NCI-H1694 treated with DMSO at 0.1 percent for 48 hours (cell line): ENCODE measurements at regions not wholly inside any gene's neighbourhood (a gene's known extent, or its start where the extent isn't known, plus 50 kb on each side); places are given as distances from the start of the nearest gene placed in this dataset.

ENCODE experiments used
- DNase-seq: peaks from one replicate; lab custom pipeline; 2025; lab: John Stamatoyannopoulos, UW

DNA sequence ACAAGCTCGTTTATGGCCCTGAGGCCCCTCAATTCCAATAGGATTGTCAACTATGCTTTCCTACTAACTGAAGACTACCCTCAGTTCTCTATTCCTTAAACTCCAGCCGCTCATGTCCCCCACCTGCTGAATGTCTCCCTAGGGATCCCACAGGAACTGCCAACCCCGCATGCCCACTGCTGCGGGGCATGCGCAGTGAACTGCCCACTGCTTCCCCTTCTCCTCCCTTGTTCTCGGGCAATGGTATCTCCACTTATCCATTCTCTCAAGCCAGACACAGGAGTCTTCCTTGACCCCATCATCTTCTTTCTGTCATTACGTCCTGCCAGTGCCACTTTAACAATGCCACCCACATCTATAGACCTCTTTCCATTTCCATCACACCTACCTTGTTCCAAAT, 90.0 kb downstream of the FGF18 start:
- no peak for DNase-seq

DNA sequence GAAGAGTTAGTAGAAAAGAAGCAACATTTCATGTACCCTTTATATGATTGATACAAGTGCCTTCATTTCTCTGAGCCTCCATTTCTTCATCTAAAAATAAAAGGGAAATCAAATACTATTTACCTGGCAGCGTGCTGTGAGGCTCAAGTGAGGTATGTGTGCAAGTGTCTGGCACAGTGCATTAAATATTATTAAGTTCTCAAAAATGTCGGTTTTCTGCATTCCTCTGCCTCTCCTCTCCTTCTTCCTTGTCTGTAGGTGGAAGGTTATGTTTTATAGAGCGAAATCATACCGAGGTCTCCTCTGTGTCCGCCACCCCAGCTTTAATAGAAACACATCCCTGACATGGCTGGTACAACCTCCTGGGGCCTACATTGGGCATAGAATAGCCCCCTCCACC, 93.0 kb downstream of the FGF18 start:
- no peak for DNase-seq

DNA sequence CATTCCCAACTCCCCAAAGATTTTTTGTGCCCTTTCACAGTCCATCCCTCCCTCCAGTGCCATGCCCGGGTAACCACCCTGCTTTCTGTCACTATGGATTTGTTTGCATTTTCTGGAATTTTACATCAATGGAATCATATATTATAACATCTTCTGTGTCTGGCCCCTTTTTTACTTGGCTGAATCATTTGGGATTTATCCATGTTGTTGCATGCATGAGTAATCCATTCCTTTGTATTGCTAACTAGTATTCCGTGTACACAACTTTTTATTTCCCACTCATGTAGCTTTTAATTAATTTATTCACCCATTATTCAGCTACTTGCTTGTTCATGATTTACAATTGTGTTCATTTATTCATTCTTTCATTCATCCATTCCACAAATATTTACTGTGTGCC, 94.1 kb downstream of the FGF18 start:
- DNase-seq = no peak

DNA sequence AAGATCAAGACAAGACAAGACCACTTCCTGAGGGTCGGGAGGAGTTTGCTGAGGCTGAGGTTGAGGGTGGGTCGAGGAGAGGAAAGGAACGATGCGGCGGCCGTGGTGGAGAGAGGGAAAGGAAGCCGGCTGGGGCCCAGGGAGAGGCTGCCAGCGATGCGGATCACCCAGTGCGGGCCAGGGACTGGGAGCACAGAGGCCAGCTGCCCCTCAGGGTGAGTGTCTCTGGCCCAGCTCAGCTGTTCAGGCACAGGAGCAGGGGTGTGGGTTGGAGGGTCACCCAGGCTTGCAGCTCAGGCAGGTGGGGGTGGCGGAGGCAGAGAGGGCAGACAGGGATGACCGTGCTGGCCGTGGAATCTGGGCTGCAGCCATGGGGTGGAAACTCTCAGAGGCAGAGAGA, 99.5 kb downstream of the FGF18 start:
- DNase-seq = no peak

DNA sequence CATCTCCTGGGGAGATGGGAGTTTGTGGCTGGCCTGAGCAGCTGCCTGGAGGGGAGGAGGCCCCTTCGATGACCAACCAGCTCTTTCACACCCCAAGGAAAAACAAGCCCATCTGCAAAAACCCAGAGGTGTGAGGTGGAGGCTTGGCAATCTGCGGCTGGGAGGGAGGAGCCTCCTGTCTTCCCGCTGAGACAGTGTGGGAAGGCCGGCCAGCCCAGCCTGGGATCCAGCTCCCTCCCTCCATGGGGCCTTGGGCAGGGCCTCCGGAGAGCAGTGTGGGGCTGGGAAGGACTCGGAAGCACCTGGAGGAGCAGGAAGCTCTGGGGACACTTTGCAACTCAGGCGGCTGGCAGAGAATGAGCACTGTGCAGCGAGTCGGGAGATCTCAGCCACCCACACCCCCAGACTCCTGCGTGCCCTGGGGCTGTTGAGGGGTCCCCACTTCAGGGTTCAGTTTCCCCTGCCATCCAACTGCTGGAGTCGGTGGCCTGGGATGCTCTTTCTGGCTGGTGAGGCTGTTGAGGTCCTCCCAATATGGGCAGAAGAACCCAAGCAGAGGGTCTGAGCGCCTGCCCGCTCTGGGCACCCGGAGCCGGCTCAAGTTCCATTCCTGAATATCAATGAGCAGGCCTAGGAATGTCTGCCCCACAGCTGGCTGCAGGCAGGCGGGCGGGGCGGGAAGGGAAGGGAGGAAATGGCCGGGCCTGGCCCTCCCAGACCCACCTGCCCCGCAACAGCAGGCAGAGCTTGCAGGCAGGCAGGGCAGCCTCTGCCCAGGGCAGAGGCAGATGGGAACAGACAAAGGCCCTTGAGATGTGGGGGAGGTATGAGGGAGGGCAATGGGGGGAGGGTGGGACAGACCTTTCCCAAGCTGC, 101.1 kb downstream of the FGF18 start:
- no peak for DNase-seq

DNA sequence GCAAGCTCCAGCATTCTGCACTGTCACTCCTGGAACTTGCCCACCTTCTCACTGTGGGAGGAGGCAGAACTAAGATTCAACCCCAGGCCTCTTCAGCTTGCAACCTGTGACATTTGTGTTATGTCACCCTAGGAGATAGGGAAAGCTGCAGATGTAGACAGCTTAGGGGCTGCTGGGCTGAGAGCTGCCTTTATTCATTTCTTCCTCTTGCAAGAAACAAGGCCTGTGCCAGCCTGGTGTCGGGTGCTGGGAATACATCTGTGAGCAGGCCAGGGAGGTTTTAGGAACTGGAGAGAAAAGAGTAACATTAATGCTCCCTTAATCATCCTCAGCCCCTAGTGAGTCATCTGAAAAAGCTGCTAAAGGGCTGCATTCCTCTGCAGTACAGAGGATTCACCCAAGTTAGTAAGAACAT, 101.8 kb downstream of the FGF18 start:
- no peak for DNase-seq

DNA sequence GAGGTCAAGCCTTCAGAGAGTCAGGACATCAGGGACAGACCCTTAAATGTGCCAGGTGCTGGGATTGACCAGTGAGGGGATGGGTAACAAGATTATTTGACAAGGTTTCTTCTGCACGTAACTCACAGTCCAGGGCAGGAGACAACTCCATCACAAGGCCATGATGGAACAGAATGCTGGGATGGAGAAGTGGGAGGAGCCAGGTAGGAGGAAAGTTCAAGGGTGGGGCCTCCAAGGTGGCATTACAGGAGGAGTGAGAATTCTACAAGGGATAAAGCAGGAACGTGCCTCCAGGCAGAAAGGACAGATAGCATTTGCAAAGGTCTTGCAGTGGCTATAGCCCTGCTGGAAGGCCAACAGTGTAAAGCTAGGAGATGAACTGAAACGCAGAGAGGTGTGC, 102.2 kb downstream of the FGF18 start:
- no peak for DNase-seq

DNA sequence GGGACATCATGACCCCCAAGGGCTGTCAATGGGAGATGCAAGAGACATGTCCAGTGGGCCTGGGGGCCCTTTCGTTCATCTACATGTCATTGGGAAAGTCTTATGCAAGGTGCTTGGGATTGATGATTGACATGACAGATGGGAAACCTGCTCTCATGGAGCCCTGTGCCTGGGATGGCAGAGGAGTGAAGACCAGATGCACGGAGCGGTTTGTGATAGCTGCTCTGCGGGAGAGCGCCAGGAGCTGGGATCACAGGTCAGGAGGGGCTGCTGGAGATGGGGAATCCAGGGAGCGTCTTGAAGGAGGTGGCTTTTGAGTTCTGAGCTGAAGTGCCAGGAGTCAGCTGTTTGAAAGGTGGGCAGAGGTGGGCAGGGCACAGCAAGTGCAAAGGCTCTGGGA, 104.3 kb downstream of the FGF18 start:
- DNase-seq = peak; percentile 45

DNA sequence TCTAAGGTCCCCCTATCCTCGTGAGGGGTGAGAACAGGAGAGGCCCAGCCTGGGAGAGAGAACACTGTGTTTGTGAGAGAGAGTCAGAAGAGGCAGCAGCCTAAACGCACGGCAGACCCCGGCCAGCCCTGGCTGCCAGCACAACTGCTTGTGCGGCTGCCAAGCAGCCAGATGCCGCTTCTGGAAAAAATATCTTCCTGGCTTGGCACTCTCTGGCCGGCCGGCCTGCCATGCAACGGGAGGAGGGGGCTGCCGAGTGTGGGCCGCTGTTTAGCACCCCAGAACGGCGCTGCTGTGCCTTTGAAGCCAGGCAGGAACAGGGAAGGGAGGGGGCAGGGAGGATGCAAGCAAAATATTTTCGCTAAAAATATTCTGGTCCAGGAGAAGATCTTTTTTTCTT, 105.0 kb downstream of the FGF18 start:
- DNase-seq = peak; percentile 43

DNA sequence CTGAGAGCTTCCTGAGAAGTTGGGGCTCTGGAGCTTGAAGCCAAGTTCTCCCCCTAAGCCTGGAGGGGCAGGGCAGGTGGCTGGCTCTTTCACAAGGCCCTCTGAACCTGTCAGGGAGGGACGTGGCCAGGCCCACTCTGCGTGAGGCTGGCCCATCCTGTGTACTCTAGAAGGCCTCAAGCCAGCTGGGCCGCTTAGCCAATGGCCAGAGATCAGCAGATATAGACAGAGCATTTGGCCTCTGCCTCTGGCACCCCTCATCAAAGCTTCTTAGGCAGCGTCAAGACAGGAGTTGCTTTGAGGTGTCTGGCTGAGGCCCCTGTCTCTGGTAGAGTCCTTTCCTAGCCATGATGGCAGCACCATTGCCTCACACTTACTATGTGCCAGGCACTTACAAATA, 105.6 kb downstream of the FGF18 start:
- no peak for DNase-seq

DNA sequence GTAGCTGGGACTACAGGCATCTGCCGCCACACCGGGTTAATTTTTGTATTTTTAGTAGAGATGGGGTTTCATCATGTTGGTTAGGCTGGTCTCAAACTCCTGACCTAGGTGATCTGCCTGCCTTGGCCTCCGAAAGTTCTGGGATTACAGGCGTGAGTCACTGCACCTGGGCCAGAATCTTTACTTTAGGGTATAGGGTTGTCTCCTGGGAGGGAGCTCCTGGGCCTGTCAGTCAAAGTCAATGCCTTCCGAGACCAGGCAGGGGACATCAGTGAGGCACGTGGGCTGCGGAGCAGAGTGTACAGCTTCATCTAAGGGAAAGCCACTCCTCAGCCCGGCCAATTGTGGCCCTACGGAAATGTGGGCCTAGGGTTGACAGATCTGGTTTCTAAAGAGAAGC, 108.6 kb downstream of the FGF18 start:
- DNase-seq = no peak

DNA sequence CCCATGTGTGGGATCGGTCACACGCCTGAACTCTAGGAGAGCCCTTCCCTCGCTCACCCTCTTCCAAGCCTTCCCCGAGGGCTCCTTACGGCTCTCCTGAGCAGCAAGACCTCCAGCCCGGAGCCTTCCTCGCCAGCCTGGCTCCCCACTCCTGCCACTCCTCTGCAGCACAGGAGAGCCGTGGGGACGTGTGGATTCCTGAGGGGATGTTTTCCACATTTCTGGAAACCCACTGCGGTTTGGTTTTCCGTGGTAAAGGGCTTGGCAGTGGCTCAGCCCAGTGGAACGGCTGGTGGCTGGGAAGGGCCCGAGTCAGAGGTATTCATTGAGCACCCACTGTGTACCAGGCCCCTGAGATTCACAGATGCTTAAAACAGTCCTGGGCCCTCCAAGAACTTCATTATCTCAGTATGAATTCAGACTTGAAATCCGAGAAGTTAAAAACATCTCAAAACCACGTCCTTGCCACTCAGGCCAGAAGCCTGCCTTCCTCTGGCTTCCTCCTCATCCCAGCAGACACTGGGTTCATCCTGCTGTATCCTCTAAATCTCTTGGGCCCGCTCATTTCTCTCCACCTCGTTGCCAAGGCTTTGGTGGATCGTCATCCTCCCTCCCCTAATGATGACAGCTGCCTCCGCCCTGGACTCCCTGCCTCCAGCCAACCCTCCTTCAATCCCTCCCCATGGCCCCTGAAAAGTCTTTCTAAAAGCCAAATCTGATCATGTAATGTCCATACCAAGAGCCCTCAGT, 109.6 kb downstream of the FGF18 start:
- no peak for DNase-seq

DNA sequence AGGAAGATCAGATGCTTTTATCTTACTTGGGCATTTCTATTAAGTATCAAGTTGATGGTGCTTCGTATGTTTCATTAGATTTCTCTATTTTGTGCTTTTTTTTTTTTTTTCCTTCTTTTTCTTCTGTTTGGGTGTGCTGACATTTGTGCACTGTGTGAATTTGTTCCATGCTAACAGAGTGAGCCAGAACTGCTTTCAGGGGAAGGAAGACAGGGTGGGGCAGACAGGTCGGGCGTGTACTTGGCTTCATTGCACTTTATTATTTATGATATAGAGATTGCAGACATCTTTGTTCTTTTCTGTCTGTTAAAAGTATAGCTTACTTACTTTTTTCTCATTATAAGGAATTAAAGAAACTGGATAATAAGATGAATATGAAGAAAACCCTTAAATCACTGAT, 112.2 kb downstream of the FGF18 start:
- DNase-seq = no peak

DNA sequence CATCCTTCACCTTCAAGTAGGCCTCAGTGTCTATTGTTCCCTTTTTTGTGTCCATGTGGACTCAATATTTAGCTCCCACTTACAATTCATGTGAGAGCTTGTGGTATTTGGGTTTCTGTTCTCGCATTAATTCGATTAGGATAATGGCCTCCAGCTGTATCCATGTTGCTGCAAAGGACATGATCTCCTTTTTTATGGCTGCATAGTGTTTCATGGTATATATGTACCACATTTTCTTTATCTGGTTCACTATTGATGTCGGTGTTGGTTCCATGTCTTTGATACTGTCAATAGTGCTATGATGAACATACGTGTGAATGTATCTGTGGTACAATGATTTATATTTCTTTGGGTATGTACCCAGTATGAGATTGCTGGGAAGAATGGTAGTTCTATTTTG, 113.7 kb downstream of the FGF18 start:
- no peak for DNase-seq

DNA sequence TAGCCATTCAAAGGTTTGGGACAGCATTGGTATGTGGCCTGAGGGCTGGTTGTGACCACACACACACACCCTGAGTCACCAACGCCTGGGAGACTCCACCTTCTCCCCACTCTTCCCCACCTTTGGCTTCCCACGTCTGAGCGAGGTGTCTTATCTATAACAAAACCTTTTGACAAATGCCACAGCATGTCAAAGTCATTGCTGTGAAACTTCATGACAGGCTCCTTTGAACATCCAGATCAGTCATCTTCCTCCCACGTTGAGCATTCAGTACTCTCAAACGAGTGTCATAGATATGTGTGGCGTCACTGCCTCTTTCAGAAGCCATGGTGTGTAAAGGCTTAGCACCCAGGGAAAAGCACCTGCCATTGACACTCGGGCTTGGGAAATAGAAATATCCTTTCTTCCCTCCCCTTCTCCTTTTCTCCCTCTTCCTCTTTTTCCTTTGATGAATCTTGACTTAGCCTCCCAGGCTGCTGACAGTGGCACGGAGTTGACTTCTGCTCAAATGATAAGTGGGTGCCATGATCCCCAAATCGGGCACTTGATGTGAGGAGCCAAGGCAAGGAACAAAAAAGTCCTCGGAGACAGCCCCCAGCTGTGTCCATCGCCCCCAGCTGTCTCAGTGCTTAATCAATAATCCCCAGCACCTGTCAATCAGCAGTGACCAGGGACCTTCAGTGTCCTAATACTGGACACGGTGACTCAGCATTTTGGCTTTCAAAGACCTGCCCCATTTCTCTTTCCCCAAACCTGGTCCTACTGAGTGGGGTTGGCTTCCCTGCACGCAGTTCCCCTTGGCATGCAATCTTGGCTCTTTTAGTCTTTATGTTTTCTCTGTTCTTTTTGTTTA, 114.8 kb downstream of the FGF18 start:
- DNase-seq = no peak

DNA sequence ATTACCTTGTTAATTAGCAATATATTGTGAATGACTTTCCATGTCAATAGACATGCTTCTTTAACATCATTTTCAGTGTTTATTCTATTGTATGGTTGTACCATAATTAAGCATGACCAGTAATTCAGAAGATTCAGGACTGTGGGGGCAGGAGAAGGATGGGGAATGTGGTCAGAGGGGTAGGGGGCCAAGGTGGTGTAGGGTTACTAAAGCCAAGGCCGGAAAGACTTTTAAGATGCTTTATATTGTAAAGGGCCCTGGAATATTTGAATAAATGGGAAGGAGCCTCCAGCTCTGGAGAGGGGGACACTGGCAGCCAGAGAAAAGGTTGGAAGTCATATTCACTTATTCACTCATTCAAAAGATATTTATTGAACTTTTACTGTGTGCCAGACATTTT, 115.7 kb downstream of the FGF18 start:
- DNase-seq = no peak

DNA sequence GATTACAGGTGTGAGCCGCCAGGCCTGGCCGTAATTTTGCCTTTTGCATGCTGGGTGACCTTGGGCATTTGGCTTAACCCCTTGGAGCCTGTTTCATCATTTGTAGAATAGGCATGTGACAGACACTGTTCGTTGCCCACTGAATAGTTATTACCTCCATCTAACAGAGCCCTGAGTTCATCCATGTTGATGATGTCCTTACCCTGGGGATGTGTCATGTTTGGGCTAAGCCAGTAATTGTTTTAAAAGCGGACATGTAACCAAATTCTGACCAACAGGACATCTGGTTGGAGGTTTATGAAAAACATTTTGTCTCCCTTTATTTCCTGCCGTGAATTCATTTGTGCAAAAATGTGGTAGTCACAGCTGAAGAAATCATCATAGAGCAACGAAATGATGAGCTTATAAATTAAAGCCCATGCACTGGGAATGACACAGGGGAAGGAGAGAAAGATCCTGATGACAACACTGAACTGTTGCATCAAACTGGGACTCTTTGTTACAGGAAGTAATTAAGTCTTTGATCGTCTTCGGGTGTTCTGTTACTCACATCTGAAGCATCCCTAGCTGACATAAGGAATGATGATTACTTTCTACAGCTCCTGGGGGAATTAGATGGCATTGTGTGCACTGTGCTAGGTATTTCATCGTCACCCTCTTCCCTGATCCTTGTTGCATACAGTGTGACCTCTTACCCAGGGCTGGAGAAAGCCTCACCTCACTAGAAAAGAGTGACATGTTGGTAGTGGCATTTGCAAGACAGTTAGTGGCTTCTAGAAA, 117.8 kb downstream of the FGF18 start:
- DNase-seq = no peak

DNA sequence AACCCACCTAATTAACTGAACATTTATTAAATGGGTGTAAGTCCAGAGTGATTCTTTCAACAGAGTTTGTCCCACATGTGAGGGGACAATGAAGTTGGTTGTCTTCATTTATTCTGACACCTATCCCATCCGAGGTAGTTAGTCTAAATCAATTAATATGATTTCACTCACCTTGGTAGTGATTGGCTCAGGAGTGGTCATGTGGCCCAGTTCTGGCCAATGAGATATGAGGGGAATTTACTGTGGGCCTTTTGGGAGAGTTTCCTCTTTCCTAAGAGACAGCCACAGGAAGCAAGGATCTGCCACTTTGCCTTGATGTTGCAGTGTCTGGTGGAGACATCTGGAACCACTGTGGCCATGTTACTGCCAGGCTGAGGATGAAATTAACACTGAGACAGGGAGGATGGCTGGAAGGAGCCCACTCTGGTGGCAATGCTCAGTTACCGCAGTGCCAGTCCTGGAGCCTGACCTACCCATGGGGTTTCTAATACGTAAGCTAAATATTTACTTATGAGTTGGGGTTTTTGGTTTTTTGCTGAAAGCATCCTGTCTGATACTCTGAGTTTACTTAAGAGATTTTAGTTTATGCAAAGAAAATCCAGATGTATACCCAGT, 118.6 kb downstream of the FGF18 start:
- no peak for DNase-seq

DNA sequence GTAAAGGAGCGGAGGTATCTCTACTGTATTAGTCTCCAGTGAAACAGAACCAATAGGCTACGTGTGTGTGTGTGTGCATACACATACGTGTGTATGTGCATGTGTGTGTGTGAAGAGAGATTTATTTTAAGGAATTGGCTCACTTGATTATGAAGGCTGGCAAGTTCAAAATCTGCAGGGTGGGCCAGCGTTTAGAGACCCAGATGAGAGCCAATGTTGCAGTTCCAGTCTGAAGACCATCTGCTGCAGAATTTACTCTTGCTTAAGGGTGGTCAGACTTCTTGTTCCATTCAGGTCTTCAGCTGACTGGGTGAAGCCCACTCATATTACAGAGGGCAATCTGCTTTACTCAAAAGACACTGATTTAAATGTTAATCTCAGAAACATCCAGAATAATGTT, 119.2 kb downstream of the FGF18 start:
- no peak for DNase-seq

DNA sequence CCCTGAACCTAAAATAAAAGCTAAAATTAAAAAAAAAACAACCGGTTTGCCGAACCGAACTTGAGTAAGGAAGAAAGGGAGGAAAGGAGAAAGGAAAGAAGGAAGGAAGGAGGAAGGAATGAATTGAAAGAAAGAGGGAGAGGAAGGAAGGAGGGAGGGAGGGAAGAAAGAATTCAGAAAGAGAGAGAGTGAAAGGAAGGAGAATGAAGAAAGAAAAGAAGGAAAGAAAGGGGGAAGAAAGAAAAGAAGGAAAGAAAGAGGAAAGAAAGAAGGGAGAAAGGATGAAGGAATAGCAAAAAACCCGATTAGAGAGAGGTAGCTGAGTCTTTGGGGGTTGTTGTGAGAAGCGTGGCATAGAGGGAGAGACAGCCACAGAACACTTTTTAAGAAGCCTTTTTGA, 121.4 kb downstream of the FGF18 start:
- DNase-seq = no peak

DNA sequence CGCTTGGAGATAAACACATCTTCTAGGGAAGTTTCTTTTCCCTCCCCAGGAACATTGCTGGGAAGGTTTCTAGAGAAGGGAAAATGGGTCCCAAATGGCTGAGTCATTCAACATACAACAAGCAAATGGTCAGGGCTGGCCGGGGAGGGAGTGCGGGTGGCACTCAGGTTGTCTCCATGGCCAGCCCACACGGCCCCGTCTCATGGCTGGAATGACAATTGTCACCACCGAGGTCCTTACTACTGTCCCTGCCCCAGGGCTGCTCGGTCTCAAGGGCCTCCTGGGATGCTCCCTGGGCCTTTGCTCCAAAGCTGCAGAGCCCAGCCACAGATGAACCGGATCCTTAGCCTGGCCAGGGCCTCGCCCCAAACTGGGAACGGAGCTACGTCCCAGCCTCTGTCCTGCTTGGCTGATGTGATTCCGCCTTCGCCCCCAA, 121.9 kb downstream of the FGF18 start:
- no peak for DNase-seq
